UCSD-AML1 (cell line): ENCODE measurements at regions not wholly inside any gene's neighbourhood (a gene's known extent, or its start where the extent isn't known, plus 50 kb on each side); places are given as distances from the start of the nearest gene placed in this dataset.

Experiments
- DNase-seq: peaks from one replicate; lab custom pipeline; 2025; ENCODE audit not compliant: unreplicated experiment; lab: John Stamatoyannopoulos, UW

DNA sequence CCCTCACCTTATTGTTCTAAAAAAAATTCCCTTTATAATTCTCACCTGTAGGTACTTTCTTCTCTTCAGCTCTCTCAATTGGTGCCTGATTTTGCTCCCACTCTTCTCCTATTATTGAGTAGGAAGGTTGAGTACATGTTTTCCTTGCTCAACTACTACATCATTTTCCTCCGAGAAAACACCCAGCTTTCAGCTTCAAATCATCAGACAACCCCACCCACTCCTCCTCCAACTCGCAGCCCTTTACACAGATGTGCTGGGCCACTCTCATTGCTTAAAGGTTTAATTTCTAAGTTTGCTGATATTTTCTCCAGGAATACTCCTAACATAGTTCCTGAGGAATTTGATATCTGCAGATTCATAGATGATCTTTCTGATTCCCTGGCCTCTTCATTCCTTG, 734.4 kb upstream of the ZEB2 start:
- no peak for DNase-seq

GRCh38 chr2:145253492-145253891, 733.6 kb upstream of the ZEB2 start:
- no peak for DNase-seq

DNA sequence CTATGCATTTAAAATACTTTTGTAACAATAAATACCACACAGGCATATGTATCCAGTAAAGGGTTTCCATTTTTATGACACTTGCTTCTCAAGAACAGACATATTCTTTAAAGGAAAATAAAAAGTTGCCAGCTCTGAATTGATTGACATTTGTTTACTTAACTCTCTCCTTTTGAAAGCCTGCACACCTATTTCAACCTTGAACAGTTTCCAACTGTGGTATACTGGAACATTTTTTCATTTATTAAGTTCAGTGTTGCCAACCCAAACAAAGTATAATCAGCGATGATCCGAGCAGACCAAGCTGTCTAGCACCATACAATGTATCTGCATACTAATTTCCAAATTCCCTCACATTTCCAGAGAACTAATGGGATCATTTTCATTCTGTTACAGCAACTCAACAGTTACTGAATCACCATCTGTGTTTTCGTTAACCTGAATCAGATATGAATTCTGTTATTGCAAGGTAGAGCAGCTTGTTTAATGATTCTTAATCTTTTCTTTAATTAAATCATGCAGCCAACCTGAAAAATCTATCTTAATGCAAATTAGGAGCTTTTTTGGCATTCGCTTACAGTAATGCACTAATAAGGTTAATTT, 725.5 kb upstream of the ZEB2 start:
- DNase-seq = no peak

DNA sequence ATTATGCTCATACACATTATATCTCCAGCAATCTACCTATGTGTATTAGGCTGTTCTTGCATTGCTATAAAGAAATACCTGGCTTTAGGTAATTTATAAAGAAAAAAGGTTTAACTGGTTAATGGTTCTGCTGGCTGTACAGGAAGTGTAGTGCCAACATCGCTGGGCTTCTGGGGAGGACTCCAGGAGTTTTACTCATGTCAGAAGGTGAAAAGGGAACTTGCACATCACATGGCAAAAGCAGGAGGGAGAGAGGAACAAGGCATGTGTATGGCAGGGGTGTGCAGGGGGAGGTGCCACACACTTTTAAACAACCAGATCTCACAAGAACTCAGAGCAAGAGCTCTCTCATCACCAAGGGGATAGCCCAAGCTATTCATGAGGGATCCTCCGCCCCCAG, 715.4 kb upstream of the ZEB2 start:
- DNase-seq = peak; percentile 9

DNA sequence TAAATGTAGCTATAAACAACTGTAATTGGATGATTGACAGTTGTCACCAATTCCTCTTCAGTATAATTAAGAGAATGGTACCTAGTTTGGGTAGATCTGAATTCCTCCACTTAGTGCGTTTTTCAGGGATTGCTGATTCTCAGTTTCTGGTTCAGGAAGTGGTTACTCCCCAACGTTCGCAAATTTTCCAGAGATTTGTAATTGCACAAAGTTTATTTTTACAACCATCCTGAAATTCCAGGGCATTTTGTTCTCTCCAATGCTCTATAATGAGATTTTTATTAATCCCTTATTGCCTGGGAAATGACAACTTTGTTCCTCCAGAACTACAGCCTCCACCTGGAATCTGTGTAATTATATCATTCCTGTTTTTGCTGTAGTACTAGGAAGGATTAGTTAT, 710.6 kb upstream of the ZEB2 start:
- no peak for DNase-seq

DNA sequence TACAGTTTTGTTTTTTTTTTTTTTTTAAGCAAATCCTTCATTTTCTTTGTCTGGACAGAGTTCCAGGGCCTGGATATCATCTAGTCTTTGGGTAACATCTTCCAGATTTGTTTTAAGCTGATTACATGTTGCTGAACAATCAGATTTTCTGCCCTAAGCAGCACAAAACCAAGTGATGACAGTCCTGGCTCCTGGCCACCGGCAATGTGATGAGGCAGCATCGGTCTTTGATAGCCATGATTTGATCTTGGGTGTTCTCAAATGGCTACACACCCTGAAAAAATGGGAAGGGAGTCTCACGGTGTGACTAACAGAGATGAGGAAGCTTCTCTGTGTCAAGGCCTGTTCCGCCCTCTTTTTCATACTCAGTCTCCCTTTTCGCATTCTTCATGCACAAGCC, 708.6 kb upstream of the ZEB2 start:
- no peak for DNase-seq

GRCh38 chr2:145226901-145227300, 707.0 kb upstream of the ZEB2 start:
- DNase-seq = no peak

- DNase-seq = no peak
These were observed 701.6 kb upstream of the ZEB2 start for GRCh38 chr2:145221516-145221915.

DNA sequence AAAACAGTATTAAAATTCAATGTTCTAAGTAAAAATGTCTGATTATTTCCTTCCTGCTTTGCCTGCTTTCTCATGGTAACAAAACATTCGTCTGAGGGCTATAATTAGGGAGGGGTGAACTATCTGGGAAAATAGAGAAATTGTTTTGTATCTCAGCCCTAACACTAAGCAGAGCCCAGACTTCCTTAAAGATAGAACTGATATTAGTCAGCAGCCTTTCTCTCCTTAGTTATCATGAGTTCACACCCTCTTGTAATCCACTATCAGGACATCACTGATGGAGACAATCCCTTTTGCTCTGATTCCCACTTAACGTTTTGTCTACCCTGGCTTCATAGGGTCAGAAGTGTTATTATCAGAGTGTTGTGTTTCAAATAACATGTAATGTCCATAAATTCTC, 701.1 kb upstream of the ZEB2 start:
- DNase-seq = no peak

- no peak for DNase-seq
These were observed 700.6 kb upstream of the ZEB2 start for GRCh38 chr2:145220496-145220895.

GRCh38 chr2:145207884-145208283, 688.0 kb upstream of the ZEB2 start:
- DNase-seq = peak; percentile 22

- DNase-seq = no peak
These were observed 686.8 kb upstream of the ZEB2 start for GRCh38 chr2:145206496-145207281.

- DNase-seq = no peak
These were observed 684.0 kb upstream of the ZEB2 start for GRCh38 chr2:145203891-145204290.

DNA sequence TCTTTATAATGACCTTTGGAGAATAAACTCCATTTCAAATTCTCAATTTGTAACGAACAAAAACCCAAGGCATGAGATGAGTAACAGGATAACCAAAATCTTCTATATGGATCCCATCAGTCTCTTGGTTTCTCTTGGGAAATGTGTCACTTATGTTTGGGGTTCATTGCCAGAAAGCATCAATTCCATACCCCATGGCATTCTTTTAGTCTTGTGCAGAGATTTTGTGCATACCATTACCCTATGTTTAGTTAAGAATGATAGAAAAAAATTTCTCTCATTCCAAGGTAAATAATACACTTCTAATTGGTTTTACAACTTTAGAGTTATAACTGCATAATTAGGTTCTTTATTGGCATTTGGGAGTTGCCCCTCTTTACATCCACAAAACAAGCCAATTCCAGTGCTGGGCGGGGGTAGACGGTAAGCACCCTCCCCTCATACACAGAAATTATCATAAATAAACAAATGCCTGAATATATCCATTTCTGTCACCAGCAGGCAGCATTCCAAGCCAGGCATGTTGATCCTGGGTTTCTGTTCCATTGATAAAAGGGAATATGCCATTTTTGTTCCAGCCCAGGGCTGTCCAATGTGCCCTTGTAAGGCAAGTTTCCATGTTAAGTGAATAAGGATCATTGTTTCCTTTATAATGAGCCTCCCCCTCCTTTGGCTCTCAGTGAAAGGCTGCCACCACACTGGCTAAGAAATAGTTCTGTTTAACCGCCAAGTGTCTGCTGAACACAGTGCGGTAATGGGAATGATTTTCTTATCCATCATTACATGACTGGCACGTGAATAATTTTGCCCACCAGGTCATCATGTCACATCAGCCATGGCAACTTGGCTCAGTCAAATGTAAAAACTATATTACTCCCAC, 680.1 kb upstream of the ZEB2 start:
- DNase-seq = no peak

DNA sequence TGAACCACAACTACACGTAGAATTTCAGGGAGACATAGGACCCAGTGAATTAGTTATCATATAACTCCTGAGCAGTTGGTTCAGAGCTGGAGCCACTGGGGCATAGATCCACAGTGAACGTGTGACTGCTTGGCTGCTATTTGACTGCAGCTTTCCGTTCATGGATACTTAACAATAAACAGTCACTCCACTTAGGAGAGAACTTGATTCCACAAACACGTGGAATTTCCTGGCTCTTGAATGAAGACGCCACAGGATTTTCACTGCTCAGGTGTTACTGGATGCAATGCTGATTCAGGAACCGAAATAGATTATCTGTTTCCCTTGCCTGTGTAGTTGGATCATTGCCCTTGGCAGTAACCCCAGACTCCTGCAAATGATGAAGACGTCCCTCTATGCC, 679.1 kb upstream of the ZEB2 start:
- no peak for DNase-seq

GRCh38 chr2:145198555-145198954, 678.6 kb upstream of the ZEB2 start:
- no peak for DNase-seq

DNA sequence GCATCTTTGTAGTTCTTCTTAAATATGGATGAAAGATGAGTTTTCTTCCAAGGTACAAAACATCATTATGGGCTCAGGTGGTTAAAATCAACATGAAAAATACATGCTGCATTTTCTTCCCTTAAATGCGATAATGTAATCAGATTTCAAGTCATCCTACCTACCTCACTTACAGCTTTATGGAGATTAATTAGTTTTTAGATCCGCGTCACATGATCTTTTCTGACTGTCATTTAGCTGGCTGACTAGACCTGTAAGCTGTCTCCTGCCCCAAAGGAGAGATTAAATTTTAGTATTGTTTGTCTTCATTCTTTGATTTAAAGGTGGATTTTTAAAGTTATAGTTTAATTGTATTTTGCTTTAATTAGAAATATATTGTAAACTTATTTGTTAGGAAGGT, 678.0 kb upstream of the ZEB2 start:
- DNase-seq = no peak

DNA sequence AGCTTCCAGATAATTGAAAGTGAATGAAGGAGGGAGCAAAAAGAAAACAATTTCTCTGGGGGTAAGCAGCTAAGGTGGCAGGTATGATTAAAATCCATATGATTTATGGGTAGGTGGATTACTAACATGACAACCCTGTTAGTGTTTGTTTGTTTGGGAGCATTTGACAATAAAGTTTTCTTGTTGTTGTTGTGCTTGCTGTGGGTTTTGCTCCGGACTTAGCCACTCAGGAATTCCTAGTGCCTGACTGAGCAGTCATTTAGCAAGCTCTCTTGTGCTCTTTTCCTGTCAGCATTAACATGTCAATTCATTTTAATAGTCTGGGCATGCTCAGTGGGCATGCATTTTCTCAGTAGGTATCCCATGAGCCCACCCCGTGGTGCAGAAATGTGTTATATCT, 674.8 kb upstream of the ZEB2 start:
- DNase-seq = no peak

DNA sequence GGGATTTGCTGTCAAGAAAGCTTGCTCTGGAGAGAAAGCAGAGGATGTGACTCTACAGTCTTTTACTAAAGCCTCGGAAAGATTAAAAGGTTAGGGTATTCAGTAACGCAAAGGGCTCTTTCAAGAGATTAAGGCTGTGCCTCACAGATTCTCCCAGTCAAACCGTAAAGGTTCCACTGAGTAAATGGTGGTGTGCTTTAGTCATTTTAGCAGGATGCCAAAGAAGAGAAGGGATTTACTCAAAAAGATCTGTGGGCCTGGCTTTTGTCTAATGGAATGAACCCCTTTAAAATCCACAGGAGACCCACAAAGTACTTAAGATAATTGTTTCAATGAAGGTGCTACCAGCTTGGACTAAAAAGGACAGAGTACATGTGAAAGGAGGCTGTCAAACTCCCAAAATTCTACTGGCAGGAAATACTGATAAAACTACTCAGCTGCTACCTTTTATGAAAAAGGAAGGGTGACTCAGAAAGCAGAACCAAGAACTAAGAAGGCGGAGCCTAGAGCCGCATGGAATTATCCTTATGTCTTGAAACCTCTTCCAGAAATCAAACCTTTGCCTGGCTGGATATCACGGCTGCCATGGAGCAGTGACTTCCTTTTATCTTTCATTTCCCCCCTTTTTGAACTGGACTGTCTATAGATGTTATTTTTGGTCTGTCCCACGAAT, 670.2 kb upstream of the ZEB2 start:
- DNase-seq = no peak

DNA sequence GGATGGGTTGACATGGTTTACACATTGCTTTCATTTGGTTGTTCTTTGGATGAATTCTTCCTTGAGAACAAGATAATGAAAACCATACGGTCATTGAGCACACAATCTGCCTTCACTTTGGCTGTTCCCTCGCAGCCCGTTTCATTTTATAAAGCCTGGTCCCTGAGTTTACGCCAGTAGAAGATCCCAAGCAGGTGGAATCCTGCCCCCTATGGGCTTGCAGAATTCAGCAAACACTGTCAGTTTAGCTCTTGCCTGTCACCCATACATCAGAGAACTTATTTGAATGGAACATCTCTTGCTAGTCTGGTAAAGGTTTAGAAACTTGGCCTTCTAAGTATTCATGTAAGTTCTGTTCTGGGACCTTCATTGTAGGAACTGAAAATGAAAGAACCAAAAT, 666.4 kb upstream of the ZEB2 start:
- DNase-seq = no peak

- no peak for DNase-seq
These were observed 665.8 kb upstream of the ZEB2 start for GRCh38 chr2:145185696-145186095.
